Thyroid gland (tissue), 4 donors: ENCODE measurements at regions not wholly inside any gene's neighbourhood (a gene's known extent, or its start where the extent isn't known, plus 50 kb on each side); places are given as distances from the start of the nearest gene placed in this dataset.

Source experiments
- CTCF ChIP-seq, 6 experiments: fragments of 200-600 bp in 3 of 6; fragments of 450-650 bp in 3 of 6; sonication (generic) in 3 of 6; IDR thresholded peaks; one replicate each; pipeline ENCODE4 v1.5.1; 2016 to 2019; ENCODE audit warnings: antibody characterized with exemption in 6 of 6, mild to moderate bottlenecking in 2 of 6, inconsistent platforms in 1 of 6, moderate library complexity in 1 of 6
- POLR2A ChIP-seq, 2 donors: fragments of 450-650 bp; IDR thresholded peaks; one replicate each; pipeline ENCODE4 v1.6.1; 2017; ENCODE audit warnings: antibody characterized with exemption in 2 of 2, mild to moderate bottlenecking in 2 of 2, moderate library complexity in 1 of 2

GRCh38 chr22:48782326-48782725 lies 1045.3 kb downstream of the BRD1 start:
- TF ChIP-seq CTCF (IDR thresholded peaks at IDR 0.05) (no peak), POLR2A (IDR thresholded peaks at IDR 0.05) (no peak)
